A549 (cell line): ENCODE measurements at regions not wholly inside any gene's neighbourhood (a gene's known extent, or its start where the extent isn't known, plus 50 kb on each side); places are given as distances from the start of the nearest gene placed in this dataset.

Source experiments
- ATAC-seq, 2 experiments: fragments of 200-7000 bp in 1 of 2; fragments of >200 bp in 1 of 2; cut with Nextera tagmentation in 1 of 2; cut with Tn5 transposase in 1 of 2; 3 replicates each; pipeline versions ENCODE4 v1.8.0 to v1.9.1; 2018 to 2020; ENCODE audit warnings: mild to moderate bottlenecking in 1 of 2, moderate library complexity in 1 of 2
- CTCF ChIA-PET: fragments of 300-600 bp; sonication (Branson Sonifier 250); formaldehyde crosslinking; extraction: SDS; loops from one replicate; lab custom pipeline; 2021; ENCODE audit warnings: antibody characterized with exemption, inconsistent platforms; lab: Yijun Ruan, JAX
- POLR2A ChIA-PET: fragments of 350-600 bp; formaldehyde crosslinking; extraction: SDS; loops from one replicate; lab custom pipeline; 2021; ENCODE audit warnings: antibody characterized with exemption, inconsistent platforms; lab: Yijun Ruan, JAX
- DNase-seq, 2 experiments: peaks; one replicate each; pipeline versions ENCODE4 v3.0.0 to v3.0.0-alpha.2; 2011 to 2016; ENCODE audit warnings: low read depth in 1 of 2, low spot score in 1 of 2
- FAIRE-seq: peaks from 2 replicates; lab custom pipeline; 2011; peaks lifted over from hg19 to GRCh38; lab: Jason Lieb, UNC
- H3K27ac ChIP-seq, 2 experiments: fragments of >200 bp; sonication (Bioruptor Twin); formaldehyde crosslinking; 3 replicates each; pipeline ENCODE4 v1.5.1; 2016 to 2017
- H3K4me1 ChIP-seq: fragments of >200 bp; sonication (Bioruptor Twin); formaldehyde crosslinking; 3 replicates; pipeline ENCODE4 v1.6.1; 2016
- H3K4me2 ChIP-seq: fragments of >200 bp; sonication (Bioruptor Twin); formaldehyde crosslinking; 3 replicates; pipeline ENCODE4 v1.6.1; 2016
- H3K4me3 ChIP-seq: fragments of >200 bp; sonication (Bioruptor Twin); formaldehyde crosslinking; 3 replicates; pipeline ENCODE4 v1.5.1; 2016
- H3K9me3 ChIP-seq: fragments of >200 bp; sonication (Bioruptor Twin); formaldehyde crosslinking; 3 replicates; pipeline ENCODE4 v1.6.1; 2016
- CBX2 ChIP-seq: fragments of 200-600 bp; sonication (generic); IDR thresholded peaks from 2 replicates; pipeline ENCODE4 v1.6.1; 2016; ENCODE audit warnings: low read depth, mild to moderate bottlenecking, borderline replicate concordance
- CEBPB ChIP-seq, 2 experiments: fragments of >200 bp in 1 of 2; sonication (Bioruptor Twin) in 1 of 2; formaldehyde crosslinking in 1 of 2; IDR thresholded peaks; 2 replicates each; pipeline ENCODE4 v1.6.1; 2012 to 2016
- EHMT2 ChIP-seq: fragments of 200-600 bp; sonication (generic); IDR thresholded peaks from 2 replicates; pipeline ENCODE4 v1.6.1; 2016; ENCODE audit warnings: antibody characterized with exemption, low read depth, mild to moderate bottlenecking, moderate library complexity
- ESRRA ChIP-seq: fragments of 150-350 bp; IDR thresholded peaks from 2 replicates; pipeline ENCODE4 v1.6.1; 2014; ENCODE audit warnings: mild to moderate bottlenecking, low read length, borderline replicate concordance
- FOSB ChIP-seq: fragments of 250-450 bp; sonication (Bioruptor Pico); IDR thresholded peaks from 2 replicates; pipeline ENCODE4 v1.5.0; 2020; ENCODE audit warnings: mild to moderate bottlenecking, moderate library complexity
- HEYL ChIP-seq: fragments of 250-450 bp; sonication (Bioruptor Pico); IDR thresholded peaks from 2 replicates; pipeline ENCODE4 v1.8.0; 2021; ENCODE audit warnings: mild to moderate bottlenecking, moderate library complexity
- JUNB ChIP-seq: fragments of >200 bp; sonication (Bioruptor Twin); formaldehyde crosslinking; IDR thresholded peaks from 2 replicates; pipeline ENCODE4 v1.6.1; 2016
- KDM1A ChIP-seq: fragments of 200-600 bp; sonication (generic); IDR thresholded peaks from 2 replicates; pipeline ENCODE4 v1.6.1; 2016; ENCODE audit warnings: low read depth, mild to moderate bottlenecking
- NR3C1 ChIP-seq: fragments of >200 bp; sonication (Bioruptor Twin); formaldehyde crosslinking; IDR thresholded peaks from 3 replicates; pipeline ENCODE4 v1.6.1; 2017
- RAD21 ChIP-seq, 2 experiments: fragments of >200 bp in 1 of 2; sonication (Bioruptor Twin) in 1 of 2; formaldehyde crosslinking in 1 of 2; IDR thresholded peaks in 1 of 2; conservative IDR thresholded peaks in 1 of 2; 2 replicates in 1 of 2; 3 replicates in 1 of 2; pipeline ENCODE4 v1.6.1; 2012 to 2018; ENCODE audit warnings: inconsistent platforms in 1 of 2
- RARB ChIP-seq: fragments of 250-450 bp; sonication (Bioruptor Pico); IDR thresholded peaks from 2 replicates; pipeline ENCODE4 v1.8.0; 2021; ENCODE audit warnings: mild to moderate bottlenecking, moderate library complexity
- RCOR1 ChIP-seq: fragments of 150-350 bp; IDR thresholded peaks from 2 replicates; pipeline ENCODE4 v1.6.1; 2014; ENCODE audit warnings: antibody characterized with exemption, low read length, low read depth
- RFX5 ChIP-seq: fragments of 450-650 bp; IDR thresholded peaks from 2 replicates; pipeline ENCODE4 v1.7.1; 2014; ENCODE audit warnings: antibody characterized with exemption, mild to moderate bottlenecking, moderate library complexity
- SMC3 ChIP-seq: fragments of >200 bp; sonication (Bioruptor Twin); formaldehyde crosslinking; IDR thresholded peaks from 3 replicates; pipeline ENCODE4 v1.6.1; 2018; ENCODE audit warnings: inconsistent platforms
- TP53 ChIP-seq: fragments of 250-450 bp; sonication (Bioruptor Pico); IDR thresholded peaks from 2 replicates; pipeline ENCODE4 v1.5.0; 2021; ENCODE audit warnings: mild to moderate bottlenecking, moderate library complexity
- ZC3H11A ChIP-seq: fragments of 450-650 bp; IDR thresholded peaks from 2 replicates; pipeline ENCODE4 v1.6.1; 2014; ENCODE audit warnings: antibody characterized with exemption, mild to moderate bottlenecking
- WGBS: methylation state at CpG from one replicate; pipeline ENCODE4 v1.1.6; 2017; ENCODE audit errors: missing lambda C conversion rate; 5-methylcytosine and 5-hydroxymethylcytosine counted together
- TF ChIP-seq, protein P1 (sequence below): IDR thresholded peaks from 2 replicates; pipeline ENCODE4 v1.6.1; 2012
- TF ChIP-seq, protein P2 (sequence below): fragments of >200 bp; sonication (Bioruptor Twin); formaldehyde crosslinking; IDR thresholded peaks from 3 replicates; pipeline ENCODE4 v1.5.1; 2016

DNA sequence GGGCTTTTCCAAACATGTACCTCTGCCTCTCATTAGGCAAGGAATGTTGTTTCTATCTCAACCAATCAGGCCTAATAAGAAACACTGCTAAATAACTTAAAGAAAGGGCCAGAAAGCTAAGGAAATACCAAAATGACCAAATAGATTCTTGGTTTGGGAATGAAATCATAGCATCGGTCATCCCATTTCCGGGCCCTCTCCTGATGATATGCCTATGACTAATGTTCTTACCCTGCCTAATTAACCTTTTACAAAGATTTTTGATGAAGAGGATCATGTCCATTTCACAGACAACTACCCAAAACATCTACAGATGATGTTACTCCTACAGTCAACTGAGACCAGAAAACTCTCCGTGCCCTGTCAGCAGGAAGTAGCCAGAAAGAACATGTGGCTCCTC, 164.0 kb downstream of the DDX3Y start:
- FAIRE-seq (no peak), ATAC-seq (no peak), DNase-seq (no peak)
- CTCF ChIA-PET, result no interaction called here
- no peak overlapping the region for H3K4me2 ChIP-seq
- H3K4me3 ChIP-seq, result no peak overlapping the region
- POLR2A ChIA-PET, result no interaction called here
- no peaks in the 10 kb centered on the region for H3K4me1 ChIP-seq
- WGBS, result 64% methylated on average over 3 of the region's 3 CpGs
- H3K27ac ChIP-seq, result no peak overlapping the region
- no peak for TF ChIP-seq JUNB
- TF ChIP-seq, protein P1, sequence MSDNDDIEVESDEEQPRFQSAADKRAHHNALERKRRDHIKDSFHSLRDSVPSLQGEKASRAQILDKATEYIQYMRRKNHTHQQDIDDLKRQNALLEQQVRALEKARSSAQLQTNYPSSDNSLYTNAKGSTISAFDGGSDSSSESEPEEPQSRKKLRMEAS, result no peak
- no peak for TF ChIP-seq FOSB (CRISPR knock-in tag)
- no peaks in the 10 kb centered on the region for H3K9me3 ChIP-seq

DNA sequence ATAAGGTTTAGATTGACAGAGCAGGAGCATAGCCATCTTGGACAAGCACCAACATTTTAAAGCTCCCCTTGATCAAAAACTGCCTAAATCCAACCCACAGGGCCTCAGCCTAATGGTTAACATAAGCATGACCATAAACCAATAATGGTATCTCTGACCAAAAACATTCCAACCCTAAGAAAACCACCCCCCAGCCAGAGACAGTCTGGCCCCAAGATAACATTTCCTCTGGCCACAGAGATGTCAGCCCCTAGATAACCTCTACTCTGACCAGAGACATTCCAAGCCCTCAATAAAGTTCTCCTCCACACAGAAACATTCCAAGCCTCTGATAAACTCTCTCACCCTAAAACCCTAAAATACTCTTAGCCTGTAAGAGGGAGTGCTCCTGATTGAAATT, 164.4 kb downstream of the DDX3Y start:
- POLR2A ChIA-PET, result no interaction called here
- no peak overlapping the region for H3K4me2 ChIP-seq
- TF ChIP-seq ZC3H11A, result no peak
- TF ChIP-seq, protein P2, sequence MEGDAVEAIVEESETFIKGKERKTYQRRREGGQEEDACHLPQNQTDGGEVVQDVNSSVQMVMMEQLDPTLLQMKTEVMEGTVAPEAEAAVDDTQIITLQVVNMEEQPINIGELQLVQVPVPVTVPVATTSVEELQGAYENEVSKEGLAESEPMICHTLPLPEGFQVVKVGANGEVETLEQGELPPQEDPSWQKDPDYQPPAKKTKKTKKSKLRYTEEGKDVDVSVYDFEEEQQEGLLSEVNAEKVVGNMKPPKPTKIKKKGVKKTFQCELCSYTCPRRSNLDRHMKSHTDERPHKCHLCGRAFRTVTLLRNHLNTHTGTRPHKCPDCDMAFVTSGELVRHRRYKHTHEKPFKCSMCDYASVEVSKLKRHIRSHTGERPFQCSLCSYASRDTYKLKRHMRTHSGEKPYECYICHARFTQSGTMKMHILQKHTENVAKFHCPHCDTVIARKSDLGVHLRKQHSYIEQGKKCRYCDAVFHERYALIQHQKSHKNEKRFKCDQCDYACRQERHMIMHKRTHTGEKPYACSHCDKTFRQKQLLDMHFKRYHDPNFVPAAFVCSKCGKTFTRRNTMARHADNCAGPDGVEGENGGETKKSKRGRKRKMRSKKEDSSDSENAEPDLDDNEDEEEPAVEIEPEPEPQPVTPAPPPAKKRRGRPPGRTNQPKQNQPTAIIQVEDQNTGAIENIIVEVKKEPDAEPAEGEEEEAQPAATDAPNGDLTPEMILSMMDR, result no peak
- no peak for TF ChIP-seq ESRRA
- TF ChIP-seq SMC3, result no peak
- TF ChIP-seq HEYL (CRISPR knock-in tag), result no peak
- H3K9me3 ChIP-seq, result no peaks in the 10 kb centered on the region
- ATAC-seq (no peak), FAIRE-seq (no peak), DNase-seq (no peak)
- no peaks in the 10 kb centered on the region for H3K4me1 ChIP-seq
- no peak overlapping the region for H3K27ac ChIP-seq
- H3K4me3 ChIP-seq, result no peak overlapping the region
- CTCF ChIA-PET, result no interaction called here

DNA sequence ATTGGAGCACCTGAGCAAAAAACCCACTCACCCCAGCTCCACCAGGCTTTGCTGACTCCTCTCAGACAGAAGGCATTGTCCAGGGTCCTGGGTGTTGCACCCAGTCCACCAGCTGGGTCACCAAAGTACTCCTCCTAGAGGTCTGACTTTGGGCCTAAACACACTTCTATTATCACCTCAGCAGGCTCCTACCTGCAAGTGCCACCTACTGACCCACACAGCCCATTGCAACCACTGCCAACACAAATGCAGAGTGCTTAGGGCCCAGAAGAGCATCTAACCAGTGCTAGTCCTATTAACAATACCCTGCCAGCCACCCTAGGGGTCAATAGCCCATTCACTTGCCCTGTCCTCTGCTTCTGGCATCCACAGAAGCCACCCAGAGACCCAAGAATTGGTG, 178.1 kb downstream of the DDX3Y start:
- DNase-seq (peak in 1 of 2 experiments; percentile 10), FAIRE-seq (no peak)
- H3K4me1 ChIP-seq, result no peaks in the 10 kb centered on the region

DNA sequence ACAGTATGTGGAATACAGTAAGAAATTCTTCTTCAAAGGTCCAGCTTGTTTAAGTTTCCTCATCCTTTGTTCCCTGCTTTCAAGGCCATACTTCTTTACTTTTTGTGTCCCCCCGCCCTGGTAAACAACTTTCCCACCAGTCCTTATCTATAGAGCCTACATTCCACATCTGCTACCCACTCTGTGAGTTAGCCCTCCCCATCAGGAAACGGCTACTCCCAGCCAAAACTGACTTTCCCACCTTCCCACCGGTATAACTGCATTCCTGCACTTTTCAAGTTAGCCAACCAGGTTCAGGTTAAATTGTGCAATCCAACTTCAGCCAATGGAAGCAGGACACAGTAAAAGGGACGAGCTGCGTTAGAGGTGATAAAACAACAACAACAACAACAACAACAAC, 186.9 kb downstream of the DDX3Y start:
- WGBS, result 45% methylated on average over 5 of the region's 5 CpGs
- H3K27ac ChIP-seq, result no peak overlapping the region
- TF ChIP-seq EHMT2 (no peak), KDM1A (no peak), CBX2 (no peak), RARB (no peak), TP53 (CRISPR knock-in tag) (no peak), CEBPB (IDR thresholded peaks at IDR 0.05) (0 out of 4 replicates have a peak, but pooled peaks of 1 of the 2 experiments have one; percentile 8), NR3C1 (no peak)
- H3K9me3 ChIP-seq, result no peaks in the 10 kb centered on the region
- no peak for DNase-seq
- no peak for FAIRE-seq
- CTCF ChIA-PET, result no interaction called here
- ATAC-seq, result no peak
- H3K4me1 ChIP-seq, result no peaks in the 10 kb centered on the region
- no peak overlapping the region for H3K4me3 ChIP-seq
- no peak overlapping the region for H3K4me2 ChIP-seq
- POLR2A ChIA-PET, result no interaction called here

More for the DNA sequence above, 178.1 kb downstream of the DDX3Y start:
- ChIA-PET CTCF (no interaction called here), POLR2A (no interaction called here)
- no peak overlapping the region for H3K4me3 ChIP-seq
- ATAC-seq, result peak in 1 of 2 experiments; percentile 35; a peak in 2 of 6 replicates
- no peak overlapping the region for H3K27ac ChIP-seq
- H3K4me2 ChIP-seq, result no peak overlapping the region
- TF ChIP-seq RFX5, result no peak
- TF ChIP-seq RAD21 (conservative IDR thresholded peaks at IDR 0.05 in 1 of 2, IDR thresholded peaks at IDR 0.05 in 1 of 2), result peak in 1 of 2 experiments; percentile 22; a peak in 2 of 5 replicates
- no peaks in the 10 kb centered on the region for H3K9me3 ChIP-seq

DNA sequence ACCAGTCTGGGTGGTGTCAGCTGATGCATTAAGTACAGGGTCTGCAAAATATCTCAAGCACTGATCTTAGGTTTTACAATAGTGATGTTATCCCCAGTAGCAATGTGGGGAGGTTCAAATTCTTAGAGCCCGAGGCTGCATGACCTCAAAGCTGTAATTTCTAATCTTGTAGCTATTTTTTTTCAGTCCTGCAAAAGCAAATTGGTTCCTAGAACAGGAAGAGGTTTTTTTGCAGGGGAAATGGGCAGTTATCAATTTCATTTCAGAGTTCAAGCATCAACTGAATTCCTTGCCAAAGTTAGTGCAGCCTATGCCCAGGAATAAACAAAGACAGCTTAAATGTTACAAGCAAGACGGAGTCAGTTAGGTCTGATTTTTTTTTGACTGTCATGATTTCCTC, 188.3 kb downstream of the DDX3Y start:
- ATAC-seq (no peak), DNase-seq (no peak), FAIRE-seq (no peak)
- H3K4me1 ChIP-seq, result no peaks in the 10 kb centered on the region
- ChIA-PET POLR2A (no interaction called here), CTCF (no interaction called here)
- no peak overlapping the region for H3K4me3 ChIP-seq
- H3K4me2 ChIP-seq, result no peak overlapping the region
- TF ChIP-seq, protein P2, result no peak
- TF ChIP-seq RCOR1 (no peak), KDM1A (no peak), HEYL (CRISPR knock-in tag) (no peak)
- 73% methylated on average over 2 of the region's 2 CpGs for WGBS
- no peaks in the 10 kb centered on the region for H3K9me3 ChIP-seq
- no peak overlapping the region for H3K27ac ChIP-seq
